SH-SY5Y (cell line): ENCODE measurements at regions not wholly inside any gene's neighbourhood (a gene's known extent, or its start where the extent isn't known, plus 50 kb on each side); places are given as distances from the start of the nearest gene placed in this dataset.

Experiments
- GATA2 ChIP-seq: IDR thresholded peaks from 2 replicates; pipeline ENCODE4 v1.6.1; 2011; ENCODE audit warnings: mild to moderate bottlenecking, low read depth, low read length
- GATA3 ChIP-seq: IDR thresholded peaks from 2 replicates; pipeline ENCODE4 v1.6.1; 2011; ENCODE audit warnings: low read depth, mild to moderate bottlenecking, low read length, moderate library complexity

DNA sequence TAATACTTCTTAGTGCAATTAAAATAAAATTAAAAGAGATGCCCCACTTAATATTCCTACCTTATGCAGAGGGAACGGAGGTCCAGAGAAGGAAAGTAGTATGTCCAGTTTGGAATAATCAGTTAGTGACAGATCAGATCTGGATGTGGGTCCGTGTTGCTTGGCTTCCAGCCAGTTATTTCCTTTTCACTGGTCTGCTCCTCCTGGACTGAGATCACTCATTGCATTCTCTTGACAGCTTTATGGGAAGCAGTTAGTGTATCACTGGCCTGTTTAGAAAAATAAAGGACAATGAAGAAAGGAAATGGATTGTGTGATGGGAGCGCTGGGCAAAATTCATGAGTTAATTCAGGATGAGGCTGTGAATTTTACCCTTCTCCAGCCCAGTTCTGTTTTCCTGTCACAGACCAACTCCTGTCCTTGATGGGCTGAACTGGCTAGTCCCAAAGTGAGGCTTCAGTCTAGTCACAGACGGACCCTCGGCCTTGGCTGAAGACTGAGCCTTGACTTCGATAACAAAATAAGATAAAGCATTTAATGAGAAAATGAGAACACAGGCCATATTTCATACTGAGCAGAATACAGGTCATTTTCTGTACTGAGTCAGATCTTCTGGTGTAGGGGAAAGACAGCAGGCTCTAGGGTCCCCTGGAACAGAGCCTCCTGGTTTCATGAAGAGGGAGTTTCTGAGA lies 85.2 kb upstream of the TRABD2B start:
- TF ChIP-seq GATA3 = no peak
- peak; percentile 46 for TF ChIP-seq GATA2
